Kidney tubule cell (primary cell): ENCODE measurements at regions not wholly inside any gene's neighbourhood (a gene's known extent, or its start where the extent isn't known, plus 50 kb on each side); places are given as distances from the start of the nearest gene placed in this dataset.
"Not testable (repeated sequence)": the region's sequence is repeated elsewhere in the genome, so short reads cannot be mapped to it uniquely, and the experiment has no call there.

Source experiments
- DNase-seq: peaks from one replicate; pipeline ENCODE4 v3.0.0-alpha.2; 2018; ENCODE audit warnings: low spot score

DNA sequence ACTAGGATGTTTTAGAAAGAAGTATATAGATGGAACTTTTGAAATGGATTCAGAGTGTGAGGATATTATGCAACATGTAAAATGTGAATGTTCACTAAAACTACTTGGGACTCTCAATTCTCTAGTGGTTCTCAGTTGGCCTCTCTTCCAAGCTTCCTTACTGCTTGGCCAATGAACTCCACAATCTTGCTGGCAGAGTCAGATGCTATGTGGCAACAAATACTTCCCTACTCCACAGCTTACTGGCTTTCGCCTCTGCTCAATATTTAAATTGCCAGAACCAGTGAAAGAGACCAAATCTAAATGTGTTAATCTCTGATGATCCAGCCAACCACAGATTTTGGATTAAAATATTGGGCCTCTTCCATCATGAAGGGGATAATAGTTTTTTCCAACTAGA is 138.4 kb downstream of the HTR1B start:
- no peak for DNase-seq

DNA sequence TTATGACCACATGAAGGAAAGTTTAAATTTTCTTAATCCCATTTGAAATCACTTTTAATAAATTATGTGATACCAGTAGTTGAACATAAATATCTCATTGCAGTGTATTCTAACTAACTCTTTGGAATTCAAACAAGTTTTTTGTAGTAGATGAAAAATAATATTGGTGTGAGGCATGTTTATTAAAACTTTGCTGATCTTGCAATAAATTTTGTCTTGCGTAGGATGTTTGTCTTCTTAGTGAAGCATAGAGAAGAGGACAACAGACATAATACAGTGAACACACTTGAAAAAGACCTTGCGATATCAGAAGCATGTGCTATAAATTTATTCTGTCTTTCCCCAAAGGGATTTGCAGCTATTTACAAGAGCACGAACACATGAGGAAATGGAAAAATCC is 140.7 kb downstream of the HTR1B start:
- DNase-seq = no peak

DNA sequence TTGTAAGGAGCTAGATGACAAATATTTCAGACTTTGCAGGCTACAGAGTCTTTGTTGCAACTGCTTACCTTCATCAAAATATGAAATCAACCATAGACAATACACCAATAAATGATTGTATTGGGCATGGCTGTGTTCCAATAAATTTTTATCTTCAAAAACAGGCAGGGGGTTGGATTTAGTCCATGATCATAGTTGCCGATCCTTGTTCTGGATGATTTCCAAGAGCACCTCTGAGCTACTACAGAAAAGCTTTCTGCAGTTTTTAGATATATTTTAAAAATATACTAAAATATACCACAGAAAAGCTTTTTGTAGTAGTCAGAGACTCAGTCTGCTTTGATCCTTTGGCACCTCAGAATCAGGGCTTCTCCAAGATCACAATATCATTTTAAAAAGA is 145.0 kb downstream of the HTR1B start:
- no peak for DNase-seq

DNA sequence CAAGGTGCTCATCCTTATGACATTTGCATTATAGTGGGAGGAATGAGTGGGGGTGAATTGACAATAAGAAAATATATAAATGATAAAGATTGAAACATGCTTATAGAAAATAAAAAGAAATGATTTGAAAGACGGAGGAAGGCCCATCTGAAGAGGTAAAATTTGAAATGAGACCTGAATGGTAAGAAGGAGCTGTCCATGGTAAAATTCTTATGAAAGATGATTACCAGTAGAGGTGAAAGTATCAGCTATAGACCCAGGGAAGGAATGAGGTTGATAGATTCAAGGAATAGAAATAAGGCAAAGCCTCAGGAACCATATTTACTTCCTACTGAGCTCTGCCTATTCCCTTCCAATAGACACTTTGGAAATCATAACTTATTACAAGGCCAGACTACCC is 149.7 kb downstream of the HTR1B start:
- DNase-seq = no peak

DNA sequence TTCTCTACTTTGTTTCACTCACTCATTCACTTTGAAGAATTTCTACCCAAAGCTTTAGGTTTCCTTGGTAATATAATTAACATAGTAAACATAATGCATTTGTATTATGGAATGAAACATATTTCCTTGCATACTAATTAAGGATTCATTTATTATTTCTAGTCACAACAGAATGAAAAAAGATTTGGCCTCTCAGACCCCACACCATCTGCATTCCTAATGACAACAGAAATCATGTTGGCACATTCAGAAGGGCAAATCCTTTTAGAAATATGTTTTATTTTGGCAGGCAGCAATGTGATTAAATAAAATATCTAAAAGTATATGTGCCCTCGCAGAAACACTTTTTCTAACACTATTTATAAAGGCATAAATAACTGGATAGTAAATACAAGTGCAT is 163.4 kb downstream of the HTR1B start:
- no peak for DNase-seq

DNA sequence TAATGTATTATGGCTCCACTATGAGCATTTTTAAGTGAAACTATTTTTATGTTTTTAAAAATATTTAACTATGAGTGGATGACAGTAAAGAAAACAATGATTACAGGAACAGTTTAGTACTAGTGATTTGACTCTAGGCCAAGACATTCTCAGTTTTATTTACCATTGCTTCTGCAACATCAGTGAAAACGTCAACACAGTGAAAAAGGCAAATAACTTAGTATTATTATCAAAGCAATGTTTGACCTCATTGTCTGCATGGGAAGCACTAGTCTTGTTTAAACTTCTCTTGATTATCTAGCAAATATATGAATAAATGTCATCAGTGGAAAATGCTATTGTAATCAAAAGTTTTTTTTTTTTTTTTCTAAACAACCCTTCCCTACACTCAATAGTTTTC is 165.0 kb downstream of the HTR1B start:
- DNase-seq = no peak

DNA sequence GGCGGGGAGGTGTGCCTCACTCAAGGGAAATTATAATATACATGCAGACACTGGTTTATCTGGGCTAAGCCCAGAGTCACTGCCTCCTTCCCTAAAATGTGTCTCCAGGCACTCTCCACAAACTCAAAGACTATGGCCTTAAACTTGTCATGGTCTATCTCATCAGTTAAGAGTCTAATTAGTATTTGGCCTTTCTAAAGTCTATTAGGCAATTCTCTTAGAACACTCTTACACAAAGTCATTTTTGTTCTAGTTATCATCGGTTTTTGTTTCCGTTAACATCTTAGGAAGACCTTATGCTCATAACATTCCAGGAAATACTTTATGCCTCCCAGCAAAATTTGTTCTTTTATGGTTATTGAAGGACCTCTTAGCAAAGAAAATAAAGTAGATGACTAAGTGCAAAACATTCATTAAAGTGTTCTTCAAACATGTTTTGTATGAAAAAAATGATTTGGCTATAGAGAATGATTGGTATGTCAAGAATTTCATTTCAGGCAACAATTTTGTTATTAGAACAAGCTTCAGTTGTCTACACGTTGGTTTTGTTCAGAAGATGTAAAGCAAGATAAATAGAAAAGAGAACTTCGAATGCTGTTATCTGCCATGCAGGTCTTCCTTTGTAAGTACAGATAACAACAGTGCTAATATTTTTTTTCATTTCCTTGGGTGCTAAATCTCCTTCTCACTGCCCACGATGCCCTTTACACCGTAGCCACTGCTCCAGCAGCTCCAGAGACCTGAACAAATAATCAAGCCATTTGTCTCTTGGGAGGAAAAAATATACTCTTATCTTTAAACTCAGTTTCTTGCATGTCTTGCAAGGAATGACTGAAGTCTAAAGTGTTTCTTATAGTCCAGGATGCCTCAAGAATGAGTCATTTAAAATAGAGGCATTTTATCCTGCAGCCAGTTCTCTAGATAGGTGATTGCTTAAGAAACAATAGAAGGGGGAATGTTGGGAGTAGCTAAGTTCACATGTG is 170.4 kb downstream of the HTR1B start:
- peak; percentile 51 for DNase-seq

DNA sequence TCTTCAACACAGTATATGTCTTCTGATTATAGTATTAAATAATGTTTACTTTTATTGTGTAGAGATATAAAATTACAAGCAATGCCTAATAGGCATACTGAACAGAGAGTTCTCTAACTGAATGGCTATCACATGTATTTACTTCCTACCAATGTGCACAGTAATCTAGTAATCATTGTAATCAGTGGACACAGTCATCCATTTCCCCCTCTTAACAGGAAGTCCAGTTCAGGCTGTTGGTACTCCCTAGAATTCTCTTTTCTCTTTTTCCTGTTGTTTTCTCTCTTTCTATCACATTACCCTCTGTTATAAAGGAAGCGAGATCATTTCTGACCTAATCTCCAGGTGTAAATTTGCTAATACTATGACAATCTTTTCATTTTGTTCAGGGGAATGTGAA is 172.5 kb downstream of the HTR1B start:
- no peak for DNase-seq

DNA sequence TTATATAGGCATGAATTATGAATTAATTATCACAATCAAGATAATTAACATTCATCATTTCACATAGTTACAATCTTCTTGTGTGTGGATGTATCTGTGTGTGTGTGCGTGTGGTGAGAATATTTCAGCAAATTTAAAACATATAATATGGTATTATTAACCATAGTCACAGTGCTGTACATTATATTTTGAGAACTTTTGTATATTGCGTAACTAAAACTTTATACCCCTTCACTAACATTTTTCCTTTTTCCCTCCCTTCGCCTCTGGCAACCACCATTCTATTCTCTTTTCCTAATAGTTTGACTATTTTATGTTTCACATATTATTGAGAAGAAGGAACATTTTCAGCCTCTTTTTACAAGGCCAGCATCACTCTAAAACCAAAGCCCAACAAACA is 176.8 kb downstream of the HTR1B start:
- DNase-seq = no peak

DNA sequence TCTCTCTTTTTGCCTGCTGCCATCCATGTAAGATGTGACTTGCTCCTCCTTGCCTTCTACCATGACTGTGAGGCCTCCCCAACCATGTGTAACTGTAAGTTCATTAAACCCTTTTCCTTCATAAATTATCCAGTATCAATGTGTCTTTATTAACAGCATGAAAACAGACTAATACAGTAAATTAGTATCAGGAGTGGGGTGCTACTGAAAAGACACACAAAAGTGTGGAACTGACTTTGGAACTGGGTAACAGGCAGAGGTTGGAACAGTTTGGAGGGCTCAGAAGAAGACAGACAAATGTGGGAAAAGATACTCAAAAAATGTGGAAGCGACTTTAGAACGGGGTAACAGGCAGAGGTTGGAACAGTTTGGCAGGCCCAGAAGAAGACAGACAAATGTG is 189.4 kb downstream of the HTR1B start:
- DNase-seq = no peak

DNA sequence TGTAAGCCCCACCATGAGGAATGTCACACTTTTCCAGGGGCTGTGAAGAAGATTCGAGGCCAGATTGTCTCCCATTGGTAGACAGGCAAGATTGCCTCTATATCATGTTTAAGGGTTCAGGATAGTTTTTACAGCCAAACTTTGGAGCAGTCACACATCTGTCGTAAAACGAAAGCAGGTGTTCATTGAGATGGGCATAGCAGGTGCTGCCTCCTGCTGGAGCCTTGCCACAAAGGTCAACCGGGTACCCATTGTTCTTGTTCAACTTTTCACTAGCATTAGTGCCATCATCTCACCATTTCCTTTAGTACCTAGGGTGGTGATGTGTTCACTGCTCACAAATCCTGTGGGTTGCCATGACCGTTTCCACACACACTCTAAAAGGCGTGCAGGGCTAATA is 198.3 kb downstream of the HTR1B start:
- DNase-seq = no peak

DNA sequence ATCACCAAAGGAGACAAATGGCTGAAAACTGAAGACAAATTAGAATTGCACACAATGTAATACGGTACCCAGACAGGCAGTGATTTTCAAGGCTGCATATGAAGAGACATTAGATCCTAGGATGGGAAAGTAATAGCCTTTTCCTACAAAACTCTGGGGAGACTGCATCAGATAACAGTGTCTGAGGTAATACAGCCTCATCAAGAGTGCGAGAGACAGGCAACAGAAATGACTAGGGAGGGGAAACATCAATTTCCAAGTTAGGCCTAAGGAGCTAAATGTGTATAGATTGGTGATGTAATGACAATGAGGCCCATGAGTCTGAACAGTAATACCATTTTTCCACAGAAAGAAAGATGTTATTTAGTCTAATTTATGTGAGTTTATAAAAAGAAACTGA is 200.3 kb downstream of the HTR1B start:
- no peak for DNase-seq

DNA sequence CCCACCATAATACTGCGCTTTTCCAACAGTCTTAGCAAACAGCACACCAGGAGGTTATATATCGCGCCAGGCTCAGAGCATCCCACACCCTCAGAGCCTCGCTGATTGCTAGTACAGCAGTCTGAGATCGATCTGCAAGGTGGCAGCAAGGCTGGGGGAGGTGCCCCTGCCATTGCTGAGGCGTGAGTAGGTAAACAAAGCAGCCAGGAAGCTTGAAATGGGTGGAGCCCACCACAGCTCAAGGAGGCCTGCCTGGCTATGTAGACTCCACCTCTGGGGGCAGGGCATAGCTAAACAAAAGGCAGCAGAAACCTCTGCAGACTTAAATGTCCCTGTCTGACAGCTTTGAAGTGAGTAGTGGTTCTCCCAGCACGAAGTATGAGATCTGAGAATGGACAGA is 211.5 kb downstream of the HTR1B start:
- not testable (repeated sequence) for DNase-seq

DNA sequence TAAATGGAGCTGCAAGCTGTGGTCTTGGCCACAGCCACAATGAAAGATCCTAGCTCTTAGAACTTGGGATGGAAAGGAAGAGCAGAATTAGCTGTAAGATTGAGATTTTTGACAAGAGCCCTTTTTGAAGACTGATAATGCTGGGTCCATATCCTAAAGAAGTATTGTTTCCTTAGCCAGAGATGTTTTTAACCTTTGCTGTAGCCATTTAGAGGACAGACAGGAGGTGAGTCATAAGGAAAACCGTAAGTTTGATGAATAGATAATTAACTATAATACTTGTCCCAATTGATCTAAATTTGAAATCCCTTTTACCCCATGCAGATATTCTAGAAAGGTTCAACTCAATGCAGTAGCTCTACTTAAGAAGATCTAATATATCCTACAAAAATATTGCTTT is 213.7 kb downstream of the HTR1B start:
- no peak for DNase-seq

DNA sequence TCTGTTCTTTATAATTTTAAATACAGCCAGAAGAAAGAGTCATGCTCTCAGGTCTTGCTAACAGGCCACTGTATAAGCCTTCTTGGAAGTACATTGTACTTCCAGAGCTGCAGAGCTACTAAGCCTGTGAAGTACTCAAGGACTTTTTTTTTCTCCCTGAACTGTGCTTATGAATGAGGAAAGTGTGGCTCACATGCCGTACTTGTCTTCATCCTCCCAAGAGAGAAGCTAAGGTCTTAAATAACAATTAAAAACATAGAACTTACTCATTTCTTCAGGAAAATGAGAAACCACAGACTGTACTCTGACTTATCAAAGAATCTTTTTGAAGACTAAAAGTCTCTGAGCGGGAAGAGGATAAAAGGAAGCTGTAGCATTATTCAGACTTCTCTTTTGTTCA is 218.3 kb downstream of the HTR1B start:
- DNase-seq = no peak

DNA sequence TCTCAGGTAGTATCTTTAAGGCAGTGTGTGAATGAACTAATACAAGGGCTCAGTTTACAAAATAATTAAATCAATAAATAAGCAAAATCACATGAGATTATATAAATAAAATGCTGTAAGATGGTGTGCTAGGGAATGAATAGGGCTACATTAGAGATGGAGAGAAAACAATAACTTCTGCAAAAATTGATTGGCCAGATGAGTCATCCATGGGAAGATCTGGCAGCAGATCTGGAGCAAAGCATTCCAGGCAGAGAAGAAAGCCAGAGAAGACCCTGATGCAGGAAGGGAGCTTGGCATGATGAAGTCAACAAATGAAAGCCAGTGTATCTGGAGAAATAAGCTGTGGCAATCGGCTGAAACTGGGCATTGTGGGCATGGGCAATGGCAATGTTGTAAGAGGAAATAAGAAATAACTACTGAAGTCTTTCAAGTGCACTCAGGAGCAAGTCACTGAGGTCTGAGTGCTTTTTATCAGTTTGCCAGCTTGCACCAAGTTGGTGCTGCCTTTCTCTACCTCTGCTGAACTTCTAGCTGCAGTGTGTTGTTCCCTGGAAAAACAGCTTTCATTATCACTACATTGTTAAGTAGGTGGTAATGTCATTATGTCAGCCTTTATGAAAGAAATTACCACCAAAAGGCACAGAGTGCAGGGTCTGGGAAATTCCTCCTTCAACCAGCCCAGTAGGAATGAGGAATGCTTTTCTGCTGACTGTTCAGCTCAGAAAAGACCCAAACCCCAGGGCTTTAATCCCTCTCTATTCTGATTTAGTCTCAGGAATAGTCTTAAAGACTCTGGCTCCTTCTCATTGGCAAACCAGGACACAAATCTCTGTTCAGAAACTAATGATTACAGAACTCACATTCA is 231.6 kb downstream of the HTR1B start:
- DNase-seq = peak; percentile 1

DNA sequence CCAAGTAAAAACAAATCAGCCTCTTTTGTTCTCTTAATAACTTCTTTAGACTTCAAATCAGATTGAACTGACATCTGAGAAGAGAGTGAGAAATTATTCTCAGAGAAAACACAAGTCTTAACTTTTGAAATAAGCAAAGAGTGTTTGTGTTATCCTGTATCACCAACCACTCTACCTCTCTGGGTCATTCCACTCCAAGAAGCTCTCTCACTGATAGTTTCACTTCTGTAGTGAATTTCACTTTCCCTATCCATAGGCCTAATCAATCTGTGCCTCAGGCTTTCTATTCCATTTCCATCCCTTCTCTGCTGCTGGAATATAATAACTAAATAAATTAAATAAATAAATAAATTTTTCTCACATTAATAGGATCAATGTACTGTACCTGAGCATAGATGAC is 235.0 kb downstream of the HTR1B start:
- no peak for DNase-seq

DNA sequence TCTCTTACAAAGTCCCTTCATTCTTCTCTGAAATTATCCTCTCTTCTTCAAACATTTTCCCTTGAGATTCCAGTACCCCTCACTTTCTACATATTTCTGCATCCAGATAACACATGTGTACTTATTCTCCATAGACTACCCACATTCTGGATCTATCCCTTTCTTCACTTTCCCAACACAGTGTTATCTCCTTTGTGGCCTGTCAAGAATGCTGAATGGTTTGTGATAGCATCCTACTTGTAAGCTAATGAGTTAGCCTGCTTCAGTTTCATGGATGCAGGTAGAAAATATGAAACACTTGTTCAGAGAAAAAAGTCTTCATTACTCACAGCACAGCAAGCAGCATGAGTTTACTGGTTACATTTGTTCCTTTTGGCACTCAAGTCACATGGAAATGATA is 245.4 kb downstream of the HTR1B start:
- DNase-seq = no peak

DNA sequence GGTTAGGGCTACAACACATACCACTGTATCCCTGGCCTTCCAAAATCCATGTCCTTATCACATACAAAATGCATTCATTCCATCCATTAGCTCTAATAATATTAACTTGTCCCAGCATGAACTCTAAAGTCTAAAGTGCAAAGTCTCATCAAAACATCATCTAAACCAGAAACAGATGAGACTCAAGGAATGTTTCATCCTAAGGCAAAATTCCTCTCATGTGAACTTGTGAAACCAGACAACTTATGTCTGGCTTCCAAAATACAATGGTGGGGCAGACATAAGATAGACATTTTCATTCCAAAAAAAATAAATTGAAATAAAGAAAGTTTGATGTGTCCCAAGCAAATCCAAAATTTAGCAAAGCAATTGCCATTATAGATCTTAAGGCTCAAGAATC is 257.4 kb downstream of the HTR1B start:
- no peak for DNase-seq

DNA sequence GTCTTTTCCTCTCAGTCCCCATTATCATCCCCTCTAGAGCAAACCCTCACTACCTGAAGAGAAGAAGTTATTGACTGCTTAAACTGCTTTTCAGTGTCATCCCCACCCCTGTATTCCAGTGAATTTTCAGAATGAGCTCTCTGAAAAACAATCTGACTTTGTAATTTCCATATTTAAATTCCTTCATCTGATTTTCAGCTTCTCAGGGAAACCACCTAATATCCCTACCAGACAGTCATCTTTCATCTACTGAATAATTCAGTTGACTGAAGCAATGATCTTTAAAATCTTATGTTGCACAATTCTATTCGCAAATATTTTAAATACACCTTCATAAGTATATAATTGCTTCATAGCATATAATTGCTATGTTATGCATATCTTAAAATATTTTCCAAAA is 258.7 kb downstream of the HTR1B start:
- DNase-seq = no peak

DNA sequence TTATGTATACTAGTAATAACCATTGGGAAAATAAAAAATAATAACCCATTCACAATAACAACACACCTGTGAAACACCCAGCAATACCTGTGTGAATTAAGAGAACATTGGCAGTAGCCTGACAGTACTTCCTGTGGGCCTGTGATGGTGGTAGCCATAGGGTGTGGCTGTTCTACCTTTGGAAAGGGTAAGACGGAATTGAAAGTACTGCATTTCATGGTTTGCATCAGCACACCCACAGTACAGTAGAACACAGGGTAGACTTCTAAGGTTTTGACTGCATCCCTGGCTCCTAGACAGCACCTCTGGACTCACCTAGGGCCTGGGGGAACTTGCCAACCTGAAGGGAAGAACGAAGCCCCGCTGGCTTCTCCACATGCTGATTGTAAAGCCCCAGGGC is 279.8 kb downstream of the HTR1B start:
- DNase-seq = no peak

DNA sequence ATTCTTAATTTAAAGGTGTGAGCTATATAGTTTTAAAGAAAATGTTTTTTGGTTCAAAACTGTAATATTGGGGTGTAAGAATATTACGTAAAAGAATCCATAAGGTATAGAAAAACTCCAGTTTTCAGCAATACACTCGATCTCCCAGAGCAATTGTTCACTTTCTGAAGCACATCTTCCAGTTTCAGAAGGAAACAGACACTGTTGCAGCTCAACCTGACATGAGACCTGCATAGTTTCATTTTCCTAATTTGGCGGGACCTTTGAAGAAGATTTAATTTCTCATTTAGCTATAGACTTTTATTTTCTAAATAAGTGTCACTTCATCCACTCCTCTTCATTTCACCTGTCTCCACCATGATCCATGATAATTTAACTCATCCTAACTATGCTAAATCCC is 281.5 kb downstream of the HTR1B start:
- no peak for DNase-seq

DNA sequence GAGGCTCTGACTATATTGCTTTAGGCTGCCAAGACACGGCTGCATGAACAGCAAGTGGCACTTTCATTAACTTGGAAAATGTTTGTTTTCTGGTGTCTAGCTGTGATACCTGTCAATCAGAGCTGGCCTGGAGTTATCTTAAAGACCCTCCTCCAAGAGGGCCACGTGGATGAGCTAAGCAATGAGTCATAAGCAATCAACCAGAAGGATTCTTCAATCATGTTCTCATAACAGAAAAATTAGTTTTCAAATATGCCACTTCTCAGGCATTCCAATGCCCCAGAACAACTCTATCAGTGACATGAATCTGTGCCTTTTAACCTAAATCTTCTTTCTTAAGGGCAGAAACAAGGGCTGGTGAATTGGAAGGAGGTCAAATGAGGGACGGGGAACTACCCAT is 283.0 kb downstream of the HTR1B start:
- peak; percentile 35 for DNase-seq
